Endothelial cell of umbilical vein (primary cell): ENCODE measurements at regions not wholly inside any gene's neighbourhood (a gene's known extent, or its start where the extent isn't known, plus 50 kb on each side); places are given as distances from the start of the nearest gene placed in this dataset.

Experiments used
- BruUV-seq: library from RNA; stranded (reverse); fragments of 400-500 nt; replicated peaks from 2 replicates; lab custom pipeline; 2021; lab: Mats Ljungman, UMichigan
- CTCF ChIA-PET: fragments of 300-600, 350-600 bp; sonication (Branson Sonifier 250); formaldehyde crosslinking; loops from one replicate; lab custom pipeline; 2021; ENCODE audit warnings: antibody characterized with exemption, inconsistent platforms; lab: Charles Lee
- POLR2A ChIA-PET: fragments of 300-600, 350-600 bp; sonication (Branson Sonifier 250); formaldehyde crosslinking; loops from one replicate; lab custom pipeline; 2021; ENCODE audit warnings: antibody characterized with exemption, inconsistent platforms; lab: Charles Lee
- DNase-seq: peaks from one replicate; pipeline ENCODE4 v3.0.0-alpha.2; 2011; ENCODE audit warnings: low read depth, low spot score
- FAIRE-seq: peaks from 2 replicates; lab custom pipeline; 2011; peaks lifted over from hg19 to GRCh38; lab: Jason Lieb, UNC
- H2AFZ ChIP-seq: 2 replicates; pipeline ENCODE4 v1.6.0; 2012; ENCODE audit warnings: low read depth, low read length, control low read depth, inconsistent platforms
- H3K27ac ChIP-seq: 2 replicates; pipeline ENCODE4 v1.5.1; 2011; ENCODE audit warnings: low read depth, mild to moderate bottlenecking, control low read depth, low read length, moderate library complexity; ENCODE audit not compliant: insufficient read depth
- H3K27me3 ChIP-seq, 2 experiments: 2 replicates each; pipeline versions ENCODE4 v1.6.0 to v1.6.1; 2011; ENCODE audit warnings: low read length in 2 of 2, mixed read lengths in 1 of 2; ENCODE audit not compliant: control insufficient read depth in 2 of 2, insufficient read depth in 2 of 2
- H3K36me3 ChIP-seq, 2 experiments: 2 replicates in 1 of 2; 3 replicates in 1 of 2; pipeline ENCODE4 v1.5.1; 2011; ENCODE audit warnings: low read length in 2 of 2, mild to moderate bottlenecking in 1 of 2, moderate library complexity in 1 of 2; ENCODE audit not compliant: control insufficient read depth in 2 of 2, insufficient read depth in 2 of 2; ENCODE audit errors: extremely low read depth in 1 of 2
- H3K4me1 ChIP-seq: 3 replicates; pipeline ENCODE4 v1.5.1; 2011; ENCODE audit warnings: mild to moderate bottlenecking, low read length; ENCODE audit not compliant: control insufficient read depth, insufficient read depth; ENCODE audit errors: extremely low read depth
- H3K4me2 ChIP-seq: 2 replicates; pipeline ENCODE4 v1.6.1; 2011; ENCODE audit warnings: low read length, control low read depth, mixed read lengths; ENCODE audit not compliant: insufficient read depth
- H3K4me3 ChIP-seq, 3 experiments: fragments of 200-600 bp in 1 of 3; sonication (generic), shearing (Covaris generic) in 1 of 3; replicated peaks in 1 of 3; 2 replicates each; pipeline ENCODE4 v1.5.1; 2011 to 2016; ENCODE audit warnings: control low read depth in 3 of 3, low read length in 3 of 3, mild to moderate bottlenecking in 2 of 3, inconsistent platforms in 1 of 3, low read depth in 1 of 3, moderate library complexity in 1 of 3; ENCODE audit not compliant: insufficient read depth in 1 of 3
- H3K79me2 ChIP-seq: 2 replicates; pipeline ENCODE4 v1.6.0; 2012; ENCODE audit warnings: low read length, inconsistent platforms; ENCODE audit not compliant: control insufficient read depth, insufficient read depth
- H3K9ac ChIP-seq: replicated peaks from 2 replicates; pipeline ENCODE3; 2011; ENCODE audit warnings: low read length, control low read depth; ENCODE audit not compliant: insufficient read depth; ENCODE audit errors: extremely low read depth
- H3K9me1 ChIP-seq: replicated peaks from 3 replicates; pipeline ENCODE4 v1.6.0; 2011; ENCODE audit warnings: mild to moderate bottlenecking, low read length; ENCODE audit not compliant: control insufficient read depth, insufficient read depth; ENCODE audit errors: extremely low read depth
- H3K9me3 ChIP-seq: replicated peaks from 2 replicates; pipeline ENCODE4 v1.5.1; 2012; ENCODE audit warnings: low read length, inconsistent platforms; ENCODE audit not compliant: control insufficient read depth, insufficient read depth
- H4K20me1 ChIP-seq: replicated peaks from 2 replicates; pipeline ENCODE3; 2011; ENCODE audit warnings: mild to moderate bottlenecking, low read length; ENCODE audit not compliant: control insufficient read depth, insufficient read depth; ENCODE audit errors: extremely low read depth
- EZH2 ChIP-seq: IDR thresholded peaks from 2 replicates; pipeline ENCODE4 v1.6.1; 2012; ENCODE audit warnings: borderline replicate concordance, low read depth, mild to moderate bottlenecking, moderate library complexity, low read length, inconsistent platforms; ENCODE audit not compliant: severe bottlenecking
- FOS ChIP-seq: IDR thresholded peaks from 2 replicates; pipeline ENCODE4 v1.6.1; 2011; ENCODE audit warnings: mild to moderate bottlenecking, low read length, moderate library complexity, borderline replicate concordance; ENCODE audit not compliant: insufficient read depth
- GATA2 ChIP-seq: IDR thresholded peaks from 2 replicates; pipeline ENCODE4 v1.7.0; 2011; ENCODE audit warnings: low read depth, mild to moderate bottlenecking, moderate library complexity, mixed read lengths, low read length; ENCODE audit not compliant: insufficient read length, insufficient read depth
- MYC ChIP-seq: IDR thresholded peaks from one replicate; pipeline ENCODE4 v1.6.1; 2011; ENCODE audit warnings: mild to moderate bottlenecking, low read depth, low read length
- POLR2A ChIP-seq: IDR thresholded peaks from 2 replicates; pipeline ENCODE4 v1.6.1; 2012; ENCODE audit warnings: low read depth, mild to moderate bottlenecking, control low read depth, low read length
- POLR2AphosphoS5 ChIP-seq: IDR thresholded peaks from 2 replicates; pipeline ENCODE4 v1.6.1; 2012; ENCODE audit warnings: low read depth, mild to moderate bottlenecking, control low read depth, low read length, moderate library complexity; ENCODE audit not compliant: insufficient read depth
- dilution Hi-C: fragments of 300-500 bp; cut with MboI; formaldehyde crosslinking; loops from one replicate; pipeline ENCODE4 v1.15.0; 2019; ENCODE audit warnings: low sequenced_read_pairs; ENCODE audit not compliant: extremely low pct_ligation_motif_present
- intact Hi-C: fragments of 100-400 bp; cut with micrococcal nuclease; formaldehyde crosslinking; loops from one replicate; pipeline ENCODE4 v1.10.0; 2022
- TF ChIP-seq, protein P1 (sequence below), 2 donors: IDR thresholded peaks; 1 replicate in 1 of 2; 2 replicates in 1 of 2; pipeline ENCODE4 v1.5.1; 2011; ENCODE audit warnings: low read length in 2 of 2, mild to moderate bottlenecking in 2 of 2, moderate library complexity in 2 of 2, control low read depth in 1 of 2, inconsistent platforms in 1 of 2, low read depth in 1 of 2; ENCODE audit not compliant: insufficient read depth in 1 of 2; ENCODE audit errors: extremely low read depth in 1 of 2
- TF ChIP-seq, protein P2 (sequence below): IDR thresholded peaks from 2 replicates; pipeline ENCODE4 v1.6.1; 2011; ENCODE audit not compliant: insufficient read depth, insufficient read length

DNA sequence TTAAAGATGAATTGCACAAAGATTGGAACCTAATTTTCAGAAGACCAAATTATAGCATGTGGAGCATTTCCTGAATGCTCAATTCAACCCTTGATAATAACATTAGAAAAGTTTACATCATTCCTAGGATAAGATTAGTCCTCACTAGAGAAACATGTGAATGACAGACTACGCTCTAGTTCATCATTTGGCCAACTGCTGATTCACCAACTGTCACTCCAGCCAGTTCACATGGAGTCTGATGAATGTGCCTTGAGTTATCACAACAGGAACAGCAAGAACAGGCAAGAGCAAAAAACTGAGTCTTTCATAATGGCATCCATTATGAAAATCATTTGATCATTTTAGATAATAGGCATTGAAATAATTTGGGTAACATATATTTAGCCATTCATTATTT lies 415.9 kb downstream of the PTPRC start:
- no peaks in the 10 kb centered on the region for H3K9me3 ChIP-seq
- BruUV-seq = no TSS peak
- no peaks in the 10 kb centered on the region for H3K27me3 ChIP-seq
- no peaks in the 10 kb centered on the region for H3K4me1 ChIP-seq
- H3K79me2 ChIP-seq = no peaks in the 10 kb centered on the region
- H3K27ac ChIP-seq = no peak overlapping the region
- DNase-seq = no peak
- H3K4me3 ChIP-seq = no peak overlapping the region
- H2AFZ ChIP-seq = no peak overlapping the region
- no peak overlapping the region for H3K9ac ChIP-seq
- ChIA-PET CTCF (interaction anchor here (1.0 kb wide), 1 partner anchor 13 kb away, joined by 4 read pairs; no protein-coding TSS in a partner anchor), POLR2A (no interaction called here)
- no peaks in the 10 kb centered on the region for H4K20me1 ChIP-seq
- no peaks in the 10 kb centered on the region for H3K36me3 ChIP-seq
- no peak overlapping the region for H3K4me2 ChIP-seq
- dilution Hi-C loops (no loop called here), intact Hi-C loops (no loop called here)
- H3K9me1 ChIP-seq = no peaks in the 10 kb centered on the region
- no peak for TF ChIP-seq POLR2AphosphoS5
- no peak for TF ChIP-seq GATA2
- TF ChIP-seq MYC = no peak
- no peak for TF ChIP-seq POLR2A
- TF ChIP-seq, protein P1, sequence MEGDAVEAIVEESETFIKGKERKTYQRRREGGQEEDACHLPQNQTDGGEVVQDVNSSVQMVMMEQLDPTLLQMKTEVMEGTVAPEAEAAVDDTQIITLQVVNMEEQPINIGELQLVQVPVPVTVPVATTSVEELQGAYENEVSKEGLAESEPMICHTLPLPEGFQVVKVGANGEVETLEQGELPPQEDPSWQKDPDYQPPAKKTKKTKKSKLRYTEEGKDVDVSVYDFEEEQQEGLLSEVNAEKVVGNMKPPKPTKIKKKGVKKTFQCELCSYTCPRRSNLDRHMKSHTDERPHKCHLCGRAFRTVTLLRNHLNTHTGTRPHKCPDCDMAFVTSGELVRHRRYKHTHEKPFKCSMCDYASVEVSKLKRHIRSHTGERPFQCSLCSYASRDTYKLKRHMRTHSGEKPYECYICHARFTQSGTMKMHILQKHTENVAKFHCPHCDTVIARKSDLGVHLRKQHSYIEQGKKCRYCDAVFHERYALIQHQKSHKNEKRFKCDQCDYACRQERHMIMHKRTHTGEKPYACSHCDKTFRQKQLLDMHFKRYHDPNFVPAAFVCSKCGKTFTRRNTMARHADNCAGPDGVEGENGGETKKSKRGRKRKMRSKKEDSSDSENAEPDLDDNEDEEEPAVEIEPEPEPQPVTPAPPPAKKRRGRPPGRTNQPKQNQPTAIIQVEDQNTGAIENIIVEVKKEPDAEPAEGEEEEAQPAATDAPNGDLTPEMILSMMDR (IDR thresholded peaks at IDR 0.05; ENCODE audit: extremely low read depth in 1 of 2, insufficient read depth in 1 of 2, low read depth in 1 of 2, low read length in 2 of 2) = no peak
- TF ChIP-seq, protein P2, sequence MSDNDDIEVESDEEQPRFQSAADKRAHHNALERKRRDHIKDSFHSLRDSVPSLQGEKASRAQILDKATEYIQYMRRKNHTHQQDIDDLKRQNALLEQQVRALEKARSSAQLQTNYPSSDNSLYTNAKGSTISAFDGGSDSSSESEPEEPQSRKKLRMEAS = no peak
- TF ChIP-seq EZH2 = no peak
- no peak for TF ChIP-seq FOS
- FAIRE-seq = no peak
